NK-92 treated with Interleukin-12 subunit alpha and Interleukin-12 subunit beta, amount 100 ng/mL, for 24 hours (cell line): ENCODE measurements at regions not wholly inside any gene's neighbourhood (a gene's known extent, or its start where the extent isn't known, plus 50 kb on each side); places are given as distances from the start of the nearest gene placed in this dataset.

Experiments
- DNase-seq: peaks from one replicate; lab custom pipeline; 2025; lab: John Stamatoyannopoulos, UW

GRCh38 chr13:112194167-112194530 lies 127.2 kb downstream of the SOX1 start:
- no peak for DNase-seq

GRCh38 chr13:112194579-112194978 lies 127.6 kb downstream of the SOX1 start:
- DNase-seq: no peak

GRCh38 chr13:112198396-112199010 lies 131.6 kb downstream of the SOX1 start:
- DNase-seq: no peak

GRCh38 chr13:112200200-112200599 lies 133.3 kb downstream of the SOX1 start:
- no peak for DNase-seq

- DNase-seq: no peak
These were observed 135.3 kb downstream of the SOX1 start for GRCh38 chr13:112202266-112202665.

GRCh38 chr13:112202966-112203365 lies 136.0 kb downstream of the SOX1 start:
- no peak for DNase-seq

- DNase-seq: no peak
These were observed 136.7 kb downstream of the SOX1 start for GRCh38 chr13:112203614-112204013.

GRCh38 chr13:112204346-112205327 lies 137.7 kb downstream of the SOX1 start:
- no peak for DNase-seq

GRCh38 chr13:112205990-112206389 lies 139.0 kb downstream of the SOX1 start:
- DNase-seq: no peak

- no peak for DNase-seq
These were observed 140.2 kb downstream of the SOX1 start for GRCh38 chr13:112207129-112207528.

GRCh38 chr13:112208656-112209055 lies 141.7 kb downstream of the SOX1 start:
- DNase-seq: no peak

- no peak for DNase-seq
These were observed 142.3 kb downstream of the SOX1 start for GRCh38 chr13:112209266-112209665.

GRCh38 chr13:112209711-112210110 lies 142.8 kb downstream of the SOX1 start:
- no peak for DNase-seq

- no peak for DNase-seq
These were observed 143.4 kb downstream of the SOX1 start for GRCh38 chr13:112210371-112210770.

- DNase-seq: no peak
These were observed 145.6 kb downstream of the SOX1 start for GRCh38 chr13:112212533-112212932.

GRCh38 chr13:112213467-112214255 lies 146.7 kb downstream of the SOX1 start:
- no peak for DNase-seq

- DNase-seq: no peak
These were observed 148.9 kb downstream of the SOX1 start for GRCh38 chr13:112215871-112216270.

- DNase-seq: no peak
These were observed 150.5 kb downstream of the SOX1 start for GRCh38 chr13:112217431-112217830.

- no peak for DNase-seq
These were observed 151.5 kb downstream of the SOX1 start for GRCh38 chr13:112218416-112218815.

- DNase-seq: no peak
These were observed 152.8 kb downstream of the SOX1 start for GRCh38 chr13:112219740-112220139.

GRCh38 chr13:112220296-112220875 lies 153.4 kb downstream of the SOX1 start:
- DNase-seq: no peak

- no peak for DNase-seq
These were observed 154.0 kb downstream of the SOX1 start for GRCh38 chr13:112220925-112221324.
